ENCODE measurements at regions not wholly inside any gene's neighbourhood (a gene's known extent, or its start where the extent isn't known, plus 50 kb on each side); places are given as distances from the start of the nearest gene placed in this dataset.
"Not testable (repeated sequence)": the region's sequence is repeated elsewhere in the genome, so short reads cannot be mapped to it uniquely, and the experiment has no call there.

GRCh38 chr5:99400571-99400970, 471.8 kb upstream of the CHD1 start:
- DNase-seq, result peak; percentile 20

- peak; percentile 24 for DNase-seq
Observed at GRCh38 chr5:99398976-99399375, 470.2 kb upstream of the CHD1 start.

GRCh38 chr5:99386406-99387077, 457.7 kb upstream of the CHD1 start:
- DNase-seq, result no peak

- peak; percentile 30 for DNase-seq
Observed at GRCh38 chr5:99379187-99379586, 450.4 kb upstream of the CHD1 start.

- DNase-seq, result no peak
Observed at GRCh38 chr5:99378443-99378842, 449.6 kb upstream of the CHD1 start.

- DNase-seq, result no peak
Observed at GRCh38 chr5:99369797-99370593, 441.2 kb upstream of the CHD1 start.

GRCh38 chr5:99368726-99369125, 439.9 kb upstream of the CHD1 start:
- no peak for DNase-seq

GRCh38 chr5:99355881-99356280, 427.1 kb upstream of the CHD1 start:
- no peak for DNase-seq

- peak; percentile 86 for DNase-seq
Observed at GRCh38 chr5:99349787-99350186, 421.0 kb upstream of the CHD1 start.

GRCh38 chr5:99348597-99348996, 419.8 kb upstream of the CHD1 start:
- no peak for DNase-seq

- DNase-seq, result not testable (repeated sequence)
Observed at GRCh38 chr5:99339758-99340157, 411.0 kb upstream of the CHD1 start.

- no peak for DNase-seq
Observed at GRCh38 chr5:99334936-99335335, 406.1 kb upstream of the CHD1 start.

- DNase-seq, result peak; percentile 92
Observed at GRCh38 chr5:99331061-99331460, 402.3 kb upstream of the CHD1 start.

GRCh38 chr5:99320436-99320835, 391.6 kb upstream of the CHD1 start:
- peak; percentile 24 for DNase-seq

GRCh38 chr5:99317136-99317535, 388.3 kb upstream of the CHD1 start:
- DNase-seq, result peak; percentile 73

- DNase-seq, result no peak
Observed at GRCh38 chr5:99316484-99316883, 387.7 kb upstream of the CHD1 start.

GRCh38 chr5:99315413-99316183, 386.8 kb upstream of the CHD1 start:
- DNase-seq, result no peak

GRCh38 chr5:99314721-99315120, 385.9 kb upstream of the CHD1 start:
- DNase-seq, result no peak

- no peak for DNase-seq
Observed at GRCh38 chr5:99308131-99308530, 379.3 kb upstream of the CHD1 start.

GRCh38 chr5:99305045-99305580, 376.3 kb upstream of the CHD1 start:
- DNase-seq, result no peak

GRCh38 chr5:99285606-99286005, 356.8 kb upstream of the CHD1 start:
- no peak for DNase-seq

- DNase-seq, result no peak
Observed at GRCh38 chr5:99275128-99275527, 346.3 kb upstream of the CHD1 start.

- DNase-seq, result no peak
Observed at GRCh38 chr5:99272576-99272975, 343.8 kb upstream of the CHD1 start.

All from DMS53 (cell line).